HFFc6 (cell line): ENCODE measurements at regions not wholly inside any gene's neighbourhood (a gene's known extent, or its start where the extent isn't known, plus 50 kb on each side); places are given as distances from the start of the nearest gene placed in this dataset.

Experiments
- DNase-seq: peaks from one replicate; pipeline ENCODE4 v3.0.0-alpha.2; 2018
- H3K27ac Mint-ChIP-seq: 2 replicates; pipeline ENCODE4 v1.8.0; 2020; ENCODE audit warnings: mild to moderate bottlenecking, mixed read lengths
- H3K27me3 Mint-ChIP-seq: 2 replicates; pipeline ENCODE4 v1.8.0; 2021; ENCODE audit warnings: mild to moderate bottlenecking, moderate library complexity, mixed read lengths; ENCODE audit not compliant: insufficient read depth
- H3K36me3 Mint-ChIP-seq: 2 replicates; pipeline ENCODE4 v1.8.0; 2021; ENCODE audit warnings: low read depth, mixed read lengths
- H3K4me1 Mint-ChIP-seq: 2 replicates; pipeline ENCODE4 v1.8.0; 2020; ENCODE audit warnings: low read depth, mixed read lengths
- H3K4me3 Mint-ChIP-seq: 2 replicates; pipeline ENCODE4 v1.8.0; 2020; ENCODE audit warnings: mild to moderate bottlenecking, moderate library complexity, mixed read lengths
- H3K9me3 Mint-ChIP-seq: 2 replicates; pipeline ENCODE4 v1.8.0; 2020; ENCODE audit warnings: mild to moderate bottlenecking, mixed read lengths
- CTCF ChIP-seq: fragments of 200-600 bp; sonication (generic); IDR thresholded peaks from 2 replicates; pipeline ENCODE4 v1.5.0; 2021; ENCODE audit warnings: antibody characterized with exemption, mild to moderate bottlenecking

- Mint-ChIP-seq H3K4me1 (no peaks in the 10 kb centered on the region), H3K27ac (no peak overlapping the region), H3K27me3 (peaks cover 5% of the 10 kb centered on the region; the same call in 1 of the 2 replicates)
Measured at GRCh38 chr15:96005906-96006305, 324.6 kb upstream of the NR2F2 start.

GRCh38 chr15:96011136-96011535 lies 319.4 kb upstream of the NR2F2 start:
- no peak for TF ChIP-seq CTCF
- no peak for DNase-seq
- Mint-ChIP-seq H3K4me3 (no peak overlapping the region), H3K36me3 (no peaks in the 10 kb centered on the region), H3K9me3 (no peaks in the 10 kb centered on the region), H3K27me3 (peaks cover 7% of the 10 kb centered on the region), H3K27ac (no peak overlapping the region), H3K4me1 (no peaks in the 10 kb centered on the region)

More at GRCh38 chr15:96005906-96006305, 324.6 kb upstream of the NR2F2 start:
- H3K9me3 Mint-ChIP-seq: no peaks in the 10 kb centered on the region
- DNase-seq: no peak
- no peak overlapping the region for H3K4me3 Mint-ChIP-seq
- TF ChIP-seq CTCF: no peak
- H3K36me3 Mint-ChIP-seq: no peaks in the 10 kb centered on the region

- Mint-ChIP-seq H3K27ac (no peak overlapping the region), H3K4me1 (no peaks in the 10 kb centered on the region), H3K9me3 (no peaks in the 10 kb centered on the region), H3K27me3 (peaks cover 5% of the 10 kb centered on the region), H3K4me3 (no peak overlapping the region), H3K36me3 (no peaks in the 10 kb centered on the region)
- no peak for DNase-seq
- TF ChIP-seq CTCF: no peak
Measured at GRCh38 chr15:96014939-96015338, 315.6 kb upstream of the NR2F2 start.

GRCh38 chr15:96019114-96019513 lies 311.4 kb upstream of the NR2F2 start:
- H3K36me3 Mint-ChIP-seq: no peaks in the 10 kb centered on the region
- H3K4me3 Mint-ChIP-seq: no peak overlapping the region
- no peak for DNase-seq

GRCh38 chr15:96020133-96020532 lies 310.4 kb upstream of the NR2F2 start:
- Mint-ChIP-seq H3K27me3 (no peaks in the 10 kb centered on the region), H3K36me3 (no peaks in the 10 kb centered on the region), H3K27ac (no peak overlapping the region), H3K4me1 (no peaks in the 10 kb centered on the region), H3K4me3 (no peak overlapping the region), H3K9me3 (no peaks in the 10 kb centered on the region)
- TF ChIP-seq CTCF: no peak
- no peak for DNase-seq

More at GRCh38 chr15:96019114-96019513, 311.4 kb upstream of the NR2F2 start:
- Mint-ChIP-seq H3K4me1 (no peaks in the 10 kb centered on the region), H3K9me3 (no peaks in the 10 kb centered on the region), H3K27me3 (no peaks in the 10 kb centered on the region), H3K27ac (no peak overlapping the region)
- TF ChIP-seq CTCF: no peak

GRCh38 chr15:96020797-96021196 lies 309.7 kb upstream of the NR2F2 start:
- H3K27me3 Mint-ChIP-seq: no peaks in the 10 kb centered on the region

More at GRCh38 chr15:96020797-96021196, 309.7 kb upstream of the NR2F2 start:
- H3K27ac Mint-ChIP-seq: no peak overlapping the region
- no peaks in the 10 kb centered on the region for H3K36me3 Mint-ChIP-seq
- DNase-seq: no peak
- no peaks in the 10 kb centered on the region for H3K9me3 Mint-ChIP-seq
- TF ChIP-seq CTCF: no peak
- H3K4me3 Mint-ChIP-seq: no peak overlapping the region
- H3K4me1 Mint-ChIP-seq: no peaks in the 10 kb centered on the region
